Stimulated activated CD4-positive, alpha-beta T cell treated with anti-CD3 and anti-CD28 coated beads, Interleukin-1b, Interleukin-23, amount 100 ng/mL, for 1 hour (primary cell): ENCODE measurements at regions not wholly inside any gene's neighbourhood (a gene's known extent, or its start where the extent isn't known, plus 50 kb on each side); places are given as distances from the start of the nearest gene placed in this dataset.
"Not testable (repeated sequence)": the region's sequence is repeated elsewhere in the genome, so short reads cannot be mapped to it uniquely, and the experiment has no call there.

Experiments
- DNase-seq, 2 donors: peaks; one replicate each; pipeline ENCODE4 v3.0.0-alpha.2; 2020; ENCODE audit warnings: low read depth in 2 of 2

- no peak for DNase-seq
These were observed 99.9 kb downstream of the AREG start for GRCh38 chr4:74544655-74545361.

- DNase-seq, result no peak
These were observed 100.5 kb downstream of the AREG start for GRCh38 chr4:74545448-74545847.

DNA sequence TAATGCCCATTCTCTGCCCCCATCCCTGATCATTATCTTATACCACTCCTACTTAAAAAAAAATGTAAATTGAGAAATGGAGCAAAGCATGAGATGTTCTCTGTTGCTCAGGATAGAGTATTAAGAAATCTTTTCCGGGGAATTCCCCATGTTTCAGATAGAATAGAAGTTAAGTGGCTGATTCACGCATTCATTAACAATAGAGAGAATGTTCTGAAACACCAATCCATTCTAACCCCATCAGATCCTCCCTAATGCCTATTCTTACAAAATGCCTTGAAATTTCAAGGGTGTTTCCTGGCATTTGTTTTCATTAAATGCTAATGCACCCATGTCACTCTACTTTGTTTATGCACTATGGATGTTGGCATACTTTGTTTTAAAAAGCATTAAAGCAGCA lies 101.1 kb downstream of the AREG start:
- DNase-seq, result no peak

GRCh38 chr4:74547042-74547441 lies 102.1 kb downstream of the AREG start:
- no peak for DNase-seq

DNA sequence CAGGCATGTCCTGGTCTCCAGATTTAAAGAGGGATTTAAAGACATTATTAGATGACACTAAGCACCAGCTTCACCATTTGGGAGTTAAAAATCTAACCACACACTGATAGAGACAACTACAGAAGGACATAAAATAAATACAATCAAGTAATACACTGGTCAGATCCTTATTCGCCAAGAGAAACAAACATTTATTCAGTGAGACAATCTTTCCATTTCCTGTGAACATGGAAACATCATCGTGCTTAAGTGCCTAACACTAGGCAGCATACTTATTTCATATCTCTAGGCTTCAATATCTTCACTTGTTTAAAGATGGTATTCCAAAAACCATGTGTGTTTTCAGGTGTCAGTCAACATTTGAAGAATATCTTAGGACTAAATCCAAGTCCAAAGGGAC lies 103.6 kb downstream of the AREG start:
- no peak for DNase-seq

DNA sequence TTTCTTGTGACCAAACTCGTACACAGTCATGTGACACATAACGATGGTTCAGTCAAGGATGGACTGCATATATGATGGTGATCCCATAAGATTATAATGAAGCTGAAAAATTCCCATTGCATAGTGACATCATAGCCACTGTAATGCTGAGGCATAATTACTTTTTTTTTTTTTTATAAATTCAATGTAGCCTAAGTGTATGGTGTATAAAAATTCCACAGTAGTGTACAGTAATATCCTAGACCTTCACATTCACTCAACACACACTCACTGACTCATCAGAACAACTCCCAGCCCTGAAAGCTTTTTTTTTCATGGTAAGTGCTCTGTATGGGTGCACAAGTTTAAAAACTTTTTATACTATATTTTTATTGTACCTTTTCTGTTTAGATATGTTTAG lies 105.0 kb downstream of the AREG start:
- no peak for DNase-seq

- no peak for DNase-seq
These were observed 110.3 kb downstream of the AREG start for GRCh38 chr4:74555231-74555630.

DNA sequence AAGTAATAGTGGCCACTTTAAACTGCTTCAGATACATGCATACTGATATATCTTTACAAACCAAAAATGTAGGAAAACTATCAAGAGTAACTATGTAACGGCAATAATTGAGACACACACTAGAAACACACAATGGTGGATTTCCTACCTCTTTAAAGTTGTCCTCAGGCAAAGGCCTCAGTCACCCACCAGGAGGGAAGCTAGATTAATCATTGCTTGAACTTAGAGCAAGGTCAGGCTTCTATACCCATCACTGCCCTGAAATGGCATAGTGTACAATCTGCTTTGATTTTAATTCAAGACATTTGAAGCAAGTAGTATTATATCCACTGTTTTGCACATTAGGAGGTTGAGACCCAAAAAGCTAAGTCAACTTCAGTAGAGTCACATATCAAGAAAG lies 110.9 kb downstream of the AREG start:
- no peak for DNase-seq

- no peak for DNase-seq
These were observed 114.9 kb downstream of the AREG start for GRCh38 chr4:74559853-74560252.

DNA sequence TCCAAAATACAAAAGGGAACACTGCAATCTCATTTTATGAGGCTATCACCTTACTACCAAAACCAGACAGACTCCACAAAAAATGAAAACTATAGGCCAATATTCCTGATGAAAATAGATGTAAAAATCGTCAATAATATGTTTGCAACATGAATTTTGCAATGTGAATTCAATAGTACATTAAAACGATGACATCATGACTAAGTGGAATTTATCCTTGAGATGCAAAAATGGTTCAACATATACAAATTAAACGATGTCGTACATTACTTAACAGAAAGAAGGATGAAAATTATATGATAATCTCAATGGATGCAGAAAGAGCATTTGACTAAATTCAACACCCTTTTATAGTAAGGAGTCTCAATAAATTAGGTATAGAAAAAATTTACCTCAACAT lies 123.0 kb downstream of the AREG start:
- no peak for DNase-seq

GRCh38 chr4:74570095-74570494 lies 125.2 kb downstream of the AREG start:
- no peak for DNase-seq

DNA sequence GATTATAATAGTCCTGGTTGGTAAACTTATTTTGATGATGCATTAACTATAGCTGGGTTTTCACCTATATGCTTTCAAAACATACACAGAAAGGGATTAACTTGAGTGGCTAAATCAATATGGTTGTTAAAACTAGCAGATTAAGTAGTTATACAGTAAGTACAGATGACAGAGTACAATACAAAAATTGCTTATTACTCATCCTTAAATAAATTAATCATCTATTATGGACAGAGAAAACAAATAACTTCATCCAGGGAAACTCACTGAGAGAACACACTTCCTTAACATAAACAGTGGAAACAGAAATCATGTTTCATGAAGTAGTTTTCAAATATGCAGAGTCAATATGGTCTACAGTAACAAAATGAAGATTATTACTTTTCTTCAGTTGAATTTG lies 133.4 kb downstream of the AREG start:
- no peak for DNase-seq

- DNase-seq, result not testable (repeated sequence)
These were observed 133.9 kb downstream of the AREG start for GRCh38 chr4:74578865-74579264.

DNA sequence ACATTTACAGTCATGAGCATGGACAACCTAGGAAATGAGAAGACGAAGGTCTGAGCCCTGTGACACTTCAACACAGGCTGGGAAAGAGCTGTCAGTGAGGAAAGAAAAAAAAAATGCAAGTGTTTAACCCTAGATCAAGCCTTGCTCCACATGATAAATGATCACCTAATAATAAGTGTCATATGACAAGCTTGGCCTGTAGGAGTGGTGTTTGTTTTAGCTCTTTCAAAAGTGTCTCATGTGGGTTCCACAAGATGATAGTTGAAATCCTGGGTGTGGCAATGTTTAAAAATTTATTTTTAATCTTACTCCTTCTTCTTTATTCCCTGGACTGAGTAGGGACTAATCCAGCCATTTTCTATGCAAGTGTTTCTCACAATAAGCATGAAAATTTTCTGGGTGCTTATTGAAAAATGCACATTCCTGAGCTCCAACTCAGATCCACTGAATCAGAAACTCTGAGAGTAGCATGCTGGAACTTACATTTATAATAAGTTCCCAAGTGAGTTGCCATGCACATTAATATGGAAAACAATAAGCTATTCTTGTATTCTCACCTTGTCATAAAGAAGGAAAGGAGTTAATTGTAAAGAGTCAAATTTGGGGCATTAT lies 138.3 kb downstream of the AREG start:
- no peak for DNase-seq

- DNase-seq, result no peak
These were observed 138.8 kb downstream of the AREG start for GRCh38 chr4:74583757-74584156.

DNA sequence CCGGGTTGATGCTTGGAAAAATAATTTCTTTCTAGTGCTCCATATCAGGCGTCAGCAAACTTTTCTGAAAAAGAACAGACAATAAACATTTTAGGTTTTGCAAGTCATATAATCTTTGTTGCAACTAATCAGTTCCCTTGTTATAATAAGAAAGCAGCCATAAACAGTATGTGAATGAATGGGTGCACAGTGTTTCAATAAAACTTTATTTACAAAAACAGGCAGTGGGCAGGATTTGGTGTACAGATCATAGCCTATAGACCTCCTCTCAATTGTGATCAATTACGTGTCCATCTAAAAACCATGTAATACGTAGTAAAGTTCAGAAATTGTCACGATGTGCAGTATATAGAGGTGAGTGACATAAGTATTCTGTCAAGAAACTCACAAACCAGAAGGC lies 143.4 kb downstream of the AREG start:
- no peak for DNase-seq

DNA sequence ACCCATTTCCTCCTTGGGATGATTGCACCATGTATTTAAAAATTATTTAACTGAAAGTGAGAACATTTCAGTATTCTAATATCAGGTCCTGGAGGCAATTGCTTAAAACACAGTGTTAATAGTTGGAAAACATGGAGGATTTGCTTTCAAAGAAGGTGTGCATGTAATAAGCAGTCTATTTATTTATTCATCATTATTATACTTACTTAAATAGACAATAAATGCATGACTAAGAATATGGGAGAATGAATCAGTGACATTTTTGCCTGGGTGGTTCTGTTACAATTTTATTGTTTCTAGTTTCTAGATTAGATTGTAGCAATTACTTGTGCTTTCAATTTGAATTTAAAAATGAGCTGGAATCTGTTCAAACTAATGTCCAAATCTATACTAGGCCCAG lies 145.5 kb downstream of the AREG start:
- no peak for DNase-seq

DNA sequence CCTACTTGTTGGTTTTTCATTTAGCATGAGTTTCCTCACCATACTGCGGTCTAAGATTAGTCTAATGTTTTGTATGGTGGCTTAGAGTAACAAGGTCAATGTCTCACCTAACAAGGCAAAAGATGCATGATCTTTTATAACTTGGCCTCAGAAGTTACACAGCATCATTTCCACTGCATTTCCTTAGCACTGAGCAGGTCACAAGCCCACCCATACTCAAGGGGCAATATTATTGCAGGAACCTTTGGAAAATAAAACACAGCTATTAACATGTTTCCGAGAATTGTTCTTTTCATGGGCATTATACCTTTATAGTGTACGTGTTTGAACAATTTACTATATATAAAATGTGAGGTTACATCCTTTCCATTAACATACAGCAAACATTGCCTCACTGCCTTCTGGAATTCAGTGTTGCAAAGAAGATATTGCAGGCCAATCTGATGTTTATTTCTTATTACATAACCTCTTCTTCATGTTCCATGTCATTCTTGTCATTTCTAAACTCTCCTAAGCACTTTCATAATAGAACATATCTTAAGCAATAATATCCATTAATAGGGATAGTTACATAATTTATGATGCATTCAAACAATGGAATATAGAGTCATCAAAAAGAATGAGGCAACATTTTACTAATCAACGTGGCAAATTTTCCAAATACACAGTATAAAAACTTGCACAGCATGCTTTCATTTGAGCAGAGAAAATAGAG lies 153.8 kb downstream of the AREG start:
- DNase-seq, result no peak

GRCh38 chr4:74603186-74603585 lies 158.2 kb downstream of the AREG start:
- no peak for DNase-seq

DNA sequence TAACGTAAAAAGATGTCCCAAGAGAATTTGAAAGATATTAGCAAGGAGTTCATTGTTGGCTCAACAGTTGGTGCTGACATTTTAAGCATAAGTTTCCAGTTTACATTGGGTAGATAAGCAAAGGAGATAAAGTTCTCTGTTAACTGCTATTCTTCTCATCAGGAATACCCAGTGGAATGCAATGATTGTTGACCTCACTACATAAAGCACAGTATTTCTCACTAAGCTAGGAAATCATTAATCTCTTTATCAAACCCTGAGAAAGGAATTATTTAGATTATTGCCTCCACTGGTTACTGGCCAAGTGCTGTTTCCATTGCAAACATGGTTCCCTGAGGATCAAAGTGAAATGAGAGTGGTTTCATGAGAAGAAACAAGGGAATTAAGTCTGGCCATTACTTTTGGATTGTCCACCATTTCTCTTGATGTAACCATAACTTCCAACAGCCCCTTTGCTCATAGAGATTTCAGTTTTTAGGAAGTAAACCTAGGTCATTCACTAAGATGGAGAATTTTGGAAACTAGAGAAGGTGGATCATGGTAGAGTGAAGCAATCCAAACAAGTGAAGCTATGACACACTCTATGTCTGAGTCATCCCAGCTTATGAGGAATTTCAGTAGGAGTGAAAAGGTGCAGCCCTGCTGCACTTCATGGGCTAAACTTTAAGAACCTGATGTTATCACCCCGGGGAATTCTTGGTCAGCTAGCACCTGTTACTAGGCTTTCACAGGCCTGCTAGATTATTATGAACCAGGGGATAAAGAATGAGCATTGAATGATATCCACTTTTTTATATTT lies 163.4 kb downstream of the AREG start:
- no peak for DNase-seq

GRCh38 chr4:74610491-74610890 lies 165.6 kb downstream of the AREG start:
- no peak for DNase-seq

- DNase-seq, result no peak
These were observed 167.9 kb downstream of the AREG start for GRCh38 chr4:74612837-74613236.
